PC-9 (cell line): ENCODE measurements at regions not wholly inside any gene's neighbourhood (a gene's known extent, or its start where the extent isn't known, plus 50 kb on each side); places are given as distances from the start of the nearest gene placed in this dataset.

Experiments used
- CTCF ChIP-seq: fragments of 200-600 bp; sonication (generic); conservative IDR thresholded peaks from 2 replicates; pipeline ENCODE4 v1.6.1; 2017; ENCODE audit warnings: mixed run types, antibody characterized with exemption, mild to moderate bottlenecking, moderate library complexity
- EZH2 ChIP-seq: fragments of 200-600 bp; sonication (generic); IDR thresholded peaks from 2 replicates; pipeline ENCODE4 v1.8.0; 2017; ENCODE audit warnings: antibody characterized with exemption, low read depth

- TF ChIP-seq CTCF (no peak), EZH2 (no peak)
Observed at GRCh38 chr4:180426938-180427337, 1816.3 kb upstream of the TENM3 start.
